NB4 (cell line): ENCODE measurements at regions not wholly inside any gene's neighbourhood (a gene's known extent, or its start where the extent isn't known, plus 50 kb on each side); places are given as distances from the start of the nearest gene placed in this dataset.

ENCODE experiments used
- POLR2A ChIP-seq: IDR thresholded peaks from 2 replicates; pipeline ENCODE4 v1.6.1; 2011; ENCODE audit warnings: mild to moderate bottlenecking; ENCODE audit not compliant: insufficient read length; ENCODE audit errors: extremely low read depth
- TF ChIP-seq, protein P1 (sequence below): IDR thresholded peaks from one replicate; pipeline ENCODE4 v1.5.1; 2012; ENCODE audit warnings: low read depth, low read length

DNA sequence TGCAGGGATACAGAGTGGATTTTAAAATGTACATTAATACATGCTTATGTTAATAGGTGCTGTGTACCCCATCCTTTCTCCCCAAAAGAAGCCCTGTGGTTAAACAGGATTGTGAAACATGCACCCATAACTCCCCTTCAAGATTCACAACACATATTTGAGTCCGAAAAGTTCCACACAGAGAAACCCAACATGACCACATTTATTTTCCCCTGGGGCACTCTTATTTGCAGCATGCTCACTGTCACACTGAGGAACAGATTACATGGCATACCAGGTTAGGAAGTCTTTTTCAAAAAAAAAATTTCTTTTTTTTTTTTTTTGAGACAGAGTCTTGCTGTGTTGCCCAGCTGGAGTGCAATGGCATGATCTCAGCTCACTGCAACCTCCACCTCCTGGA lies 67.7 kb upstream of the COL5A2 start:
- TF ChIP-seq, protein P1, sequence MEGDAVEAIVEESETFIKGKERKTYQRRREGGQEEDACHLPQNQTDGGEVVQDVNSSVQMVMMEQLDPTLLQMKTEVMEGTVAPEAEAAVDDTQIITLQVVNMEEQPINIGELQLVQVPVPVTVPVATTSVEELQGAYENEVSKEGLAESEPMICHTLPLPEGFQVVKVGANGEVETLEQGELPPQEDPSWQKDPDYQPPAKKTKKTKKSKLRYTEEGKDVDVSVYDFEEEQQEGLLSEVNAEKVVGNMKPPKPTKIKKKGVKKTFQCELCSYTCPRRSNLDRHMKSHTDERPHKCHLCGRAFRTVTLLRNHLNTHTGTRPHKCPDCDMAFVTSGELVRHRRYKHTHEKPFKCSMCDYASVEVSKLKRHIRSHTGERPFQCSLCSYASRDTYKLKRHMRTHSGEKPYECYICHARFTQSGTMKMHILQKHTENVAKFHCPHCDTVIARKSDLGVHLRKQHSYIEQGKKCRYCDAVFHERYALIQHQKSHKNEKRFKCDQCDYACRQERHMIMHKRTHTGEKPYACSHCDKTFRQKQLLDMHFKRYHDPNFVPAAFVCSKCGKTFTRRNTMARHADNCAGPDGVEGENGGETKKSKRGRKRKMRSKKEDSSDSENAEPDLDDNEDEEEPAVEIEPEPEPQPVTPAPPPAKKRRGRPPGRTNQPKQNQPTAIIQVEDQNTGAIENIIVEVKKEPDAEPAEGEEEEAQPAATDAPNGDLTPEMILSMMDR = no peak
- TF ChIP-seq POLR2A = no peak
